ENCODE measurements at regions not wholly inside any gene's neighbourhood (a gene's known extent, or its start where the extent isn't known, plus 50 kb on each side); places are given as distances from the start of the nearest gene placed in this dataset.

- Histone ChIP-seq H3K27me3 (ENCODE audit: insufficient read depth, low read length) (peaks cover 31% of the 10 kb centered on the region), H3K9me3 (ENCODE audit: control insufficient read depth in 1 of 2, insufficient read depth in 1 of 2, low read depth in 1 of 2, low read length in 2 of 2) (no peaks in the 10 kb centered on the region), H3K4me3 (replicated peaks in 1 of 2; ENCODE audit: low read depth in 1 of 2, low read length in 2 of 2) (no peak overlapping the region), H2AFZ (ENCODE audit: low read depth, low read length, poor library complexity, severe bottlenecking) (no peak overlapping the region), H3K79me2 (ENCODE audit: insufficient read depth, low read length) (no peaks in the 10 kb centered on the region), H3K9me2 (ENCODE audit: insufficient read depth) (no peaks in the 10 kb centered on the region), H4K20me1 (ENCODE audit: insufficient read depth) (no peaks in the 10 kb centered on the region), H3K36me3 (ENCODE audit: control insufficient read depth in 1 of 2, insufficient read depth in 2 of 2, low read length in 2 of 2) (no peaks in the 10 kb centered on the region), H3K27ac (ENCODE audit: low read depth, low read length) (no peak overlapping the region), H3K4me1 (ENCODE audit: control insufficient read depth in 1 of 2, insufficient read depth in 2 of 2, low read length in 2 of 2) (peaks cover 3 to 4% of the 10 kb centered on the region in 2 experiments; a peak in 2 of 4 replicates), H3K9ac (ENCODE audit: low read length) (no peak overlapping the region), H3K4me2 (ENCODE audit: low read length) (no peak overlapping the region)
- ChIA-PET CTCF (interaction anchor here (2.1 to 3.2 kb wide), 2 partner anchors 318 to 323 kb away, joined by 7 to 13 read pairs; no protein-coding TSS in a partner anchor), RAD21 (ENCODE audit: low non-redundant PET in 1 of 2, low total read pairs in 2 of 2, uncharacterized antibody in 2 of 2, unreplicated experiment in 2 of 2) (no interaction called here), POLR2A (no interaction called here)
- no peak for ATAC-seq
- no peak for DNase-seq (ENCODE audit: low read depth, low spot score)
- no TSS peak for BruUV-seq (replicated peaks)
- intact Hi-C loops (cut with micrococcal nuclease): no loop called here
- TF ChIP-seq REST (IDR thresholded peaks at IDR 0.05; ENCODE audit: low read depth) (no peak), POLR2AphosphoS5 (IDR thresholded peaks at IDR 0.05; ENCODE audit: low read depth, low read length) (no peak), ATF3 (IDR thresholded peaks at IDR 0.05) (no peak), SP1 (IDR thresholded peaks at IDR 0.05; ENCODE audit: low read depth) (no peak), ELF1 (IDR thresholded peaks at IDR 0.05; ENCODE audit: borderline replicate concordance, low read depth) (no peak), POLR2A (IDR thresholded peaks at IDR 0.05; ENCODE audit: borderline replicate concordance, extremely low read depth, insufficient read depth, insufficient read length) (no peak), JUND (IDR thresholded peaks at IDR 0.05) (no peak), CEBPB (IDR thresholded peaks at IDR 0.05; ENCODE audit: low read depth) (no peak), EGR1 (IDR thresholded peaks at IDR 0.05; ENCODE audit: low read depth) (no peak)
Observed at GRCh38 chr9:89920951-89921350, 316.1 kb downstream of the GADD45G start.
